H1 (cell line): ENCODE measurements at regions not wholly inside any gene's neighbourhood (a gene's known extent, or its start where the extent isn't known, plus 50 kb on each side); places are given as distances from the start of the nearest gene placed in this dataset.

Experiments used
- EGR1 ChIP-seq: IDR thresholded peaks from 2 replicates; pipeline ENCODE4 v1.6.1; 2011; ENCODE audit warnings: low read depth, low read length, borderline replicate concordance
- GABPA ChIP-seq: IDR thresholded peaks from 2 replicates; pipeline ENCODE4 v1.6.1; 2011; ENCODE audit warnings: mild to moderate bottlenecking, low read length, moderate library complexity, borderline replicate concordance; ENCODE audit not compliant: insufficient read depth
- RNF2 ChIP-seq: fragments of 200-900, 300-1000 bp; sonication (generic); IDR thresholded peaks from 2 replicates; pipeline ENCODE4 v1.7.1; 2016; ENCODE audit warnings: borderline replicate concordance, low read depth, mild to moderate bottlenecking, antibody characterized with exemption, low read length; ENCODE audit not compliant: poor library complexity, severe bottlenecking; ENCODE audit errors: missing control alignments

DNA sequence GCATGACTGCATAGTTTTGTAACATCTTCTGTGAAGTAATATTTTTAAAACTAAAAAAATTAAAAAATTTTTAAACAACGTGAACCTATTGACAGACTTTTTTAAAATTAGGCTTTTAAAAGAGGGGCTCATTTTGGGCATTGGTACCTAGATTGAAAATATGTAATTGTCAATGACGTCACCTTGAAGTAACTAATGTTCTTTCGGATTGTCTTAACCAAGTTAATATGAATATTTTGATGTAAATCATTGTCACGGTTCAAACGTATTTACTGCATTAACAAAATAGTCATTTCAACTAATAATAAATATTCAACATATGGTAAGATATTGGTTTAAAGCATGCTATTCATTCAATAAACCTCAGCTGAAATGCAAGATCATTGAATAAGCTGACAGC is 719.8 kb downstream of the ANKRD7 start (continued):
- no peak for TF ChIP-seq RNF2
- no peak for TF ChIP-seq EGR1
- TF ChIP-seq GABPA, result no peak
